ENCODE measurements at regions not wholly inside any gene's neighbourhood (a gene's known extent, or its start where the extent isn't known, plus 50 kb on each side); places are given as distances from the start of the nearest gene placed in this dataset.

DNA sequence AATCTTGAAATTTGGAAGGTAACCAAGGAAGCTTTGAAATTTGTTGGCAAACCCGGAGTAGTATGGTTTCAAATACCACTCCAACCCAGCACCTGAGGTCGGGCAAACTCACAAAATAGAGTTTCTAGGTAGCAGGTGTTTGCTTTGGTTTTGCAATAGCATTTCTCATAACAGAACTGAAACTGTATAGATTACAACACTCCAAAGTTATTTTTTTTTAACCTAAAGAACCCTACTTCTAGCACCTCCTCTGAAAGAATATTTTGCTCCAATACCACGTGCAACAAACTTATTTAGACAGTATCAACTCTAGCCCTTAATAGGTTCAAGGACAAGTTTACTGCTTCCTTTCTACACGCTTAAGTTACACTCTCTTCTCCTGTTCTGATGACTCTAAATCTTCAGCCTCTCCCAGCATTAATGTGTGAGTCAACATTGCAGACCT lies 178.5 kb upstream of the FMN2 start:
- no peaks in the 10 kb centered on the region for H3K9me3 Mint-ChIP-seq
- DNase-seq: no peak
- peaks cover 2% of the 10 kb centered on the region for H3K4me1 Mint-ChIP-seq
- no peak overlapping the region for H3K4me3 Mint-ChIP-seq
- H3K27me3 Mint-ChIP-seq: peaks cover 15% of the 10 kb centered on the region
- H3K36me3 Mint-ChIP-seq (ENCODE audit: low read depth): no peaks in the 10 kb centered on the region
- H3K27ac Mint-ChIP-seq: no peak overlapping the region
- POLR2A ChIA-PET: no interaction called here
- CTCF ChIA-PET: no interaction called here

GRCh38 chr1:239914751-239915231 lies 176.9 kb upstream of the FMN2 start:
- Mint-ChIP-seq H3K4me1 (peaks cover 2% of the 10 kb centered on the region), H3K36me3 (ENCODE audit: low read depth) (no peaks in the 10 kb centered on the region), H3K4me3 (no peak overlapping the region), H3K27ac (no peak overlapping the region), H3K9me3 (no peaks in the 10 kb centered on the region), H3K27me3 (peaks cover 17% of the 10 kb centered on the region)
- POLR2A ChIA-PET: no interaction called here
- CTCF ChIA-PET: no interaction called here
- no peak for DNase-seq

DNA sequence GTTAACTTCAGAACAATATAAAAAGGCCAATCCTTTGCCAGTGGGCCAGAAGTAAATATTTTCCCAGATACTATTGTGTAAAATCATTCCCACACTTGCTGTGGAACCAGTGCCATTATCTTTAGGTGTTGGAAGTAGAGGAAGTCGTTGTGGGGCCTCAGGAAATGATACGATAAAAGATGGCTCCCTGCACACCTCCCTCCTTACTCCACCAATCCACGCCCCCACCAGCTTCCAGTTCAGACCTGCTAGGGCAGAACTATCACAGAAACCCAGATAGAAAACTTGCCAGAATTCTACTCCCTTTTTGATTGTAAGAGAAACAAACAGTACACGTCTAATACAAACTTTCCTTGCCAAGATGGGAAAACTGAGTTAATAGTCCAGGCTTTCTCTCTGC lies 173.0 kb upstream of the FMN2 start:
- H3K27ac Mint-ChIP-seq: no peak overlapping the region
- DNase-seq: no peak
- H3K4me1 Mint-ChIP-seq: peaks cover 3% of the 10 kb centered on the region
- CTCF ChIA-PET: no interaction called here
- no peaks in the 10 kb centered on the region for H3K36me3 Mint-ChIP-seq (ENCODE audit: low read depth)
- H3K27me3 Mint-ChIP-seq: peaks cover 12% of the 10 kb centered on the region
- POLR2A ChIA-PET: no interaction called here
- H3K4me3 Mint-ChIP-seq: no peak overlapping the region
- peaks cover 3% of the 10 kb centered on the region for H3K9me3 Mint-ChIP-seq

DNA sequence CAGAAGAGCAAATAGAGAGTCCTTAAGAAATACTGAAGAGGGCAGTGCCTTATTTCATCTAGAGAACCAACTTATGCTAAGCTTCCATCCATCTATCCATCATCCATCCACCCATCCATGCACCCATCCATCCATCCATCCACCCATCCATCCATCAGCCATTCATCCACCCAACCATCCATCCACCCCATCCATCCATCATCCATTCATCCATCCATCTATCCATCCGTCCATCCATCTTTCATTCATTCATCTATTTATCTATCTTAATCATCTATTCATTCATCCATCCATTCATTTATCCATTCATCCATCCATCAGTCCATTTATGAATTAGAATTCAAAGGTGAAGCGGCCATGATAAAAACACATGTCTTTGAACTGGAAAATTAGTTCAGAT lies 171.5 kb upstream of the FMN2 start:
- Mint-ChIP-seq H3K4me3 (no peak overlapping the region), H3K27me3 (peaks cover 12% of the 10 kb centered on the region), H3K4me1 (peaks cover 3% of the 10 kb centered on the region), H3K9me3 (peaks cover 3% of the 10 kb centered on the region), H3K27ac (no peak overlapping the region), H3K36me3 (ENCODE audit: low read depth) (no peaks in the 10 kb centered on the region)
- CTCF ChIA-PET: no interaction called here
- POLR2A ChIA-PET: no interaction called here
- DNase-seq: no peak

- peaks cover 4% of the 10 kb centered on the region for H3K27me3 Mint-ChIP-seq
- ChIA-PET CTCF (no interaction called here), POLR2A (no interaction called here)
- no peak overlapping the region for H3K27ac Mint-ChIP-seq
- no peak overlapping the region for H3K4me3 Mint-ChIP-seq
- no peaks in the 10 kb centered on the region for H3K36me3 Mint-ChIP-seq (ENCODE audit: low read depth)
- peaks cover 3% of the 10 kb centered on the region for H3K9me3 Mint-ChIP-seq
- DNase-seq: no peak
- H3K4me1 Mint-ChIP-seq: peaks cover 3% of the 10 kb centered on the region
Observed at GRCh38 chr1:239922778-239923522, 168.7 kb upstream of the FMN2 start.

GRCh38 chr1:239924741-239925350 lies 166.8 kb upstream of the FMN2 start:
- H3K27ac Mint-ChIP-seq: no peak overlapping the region
- peaks cover 3% of the 10 kb centered on the region for H3K4me1 Mint-ChIP-seq
- DNase-seq: no peak
- peaks cover 2% of the 10 kb centered on the region for H3K27me3 Mint-ChIP-seq
- no peak overlapping the region for H3K4me3 Mint-ChIP-seq
- H3K9me3 Mint-ChIP-seq: peaks cover 3% of the 10 kb centered on the region
- H3K36me3 Mint-ChIP-seq (ENCODE audit: low read depth): no peaks in the 10 kb centered on the region
- POLR2A ChIA-PET: no interaction called here
- CTCF ChIA-PET: no interaction called here

GRCh38 chr1:239926184-239926583 lies 165.5 kb upstream of the FMN2 start:
- H3K27ac Mint-ChIP-seq: no peak overlapping the region
- CTCF ChIA-PET: no interaction called here
- POLR2A ChIA-PET: no interaction called here
- H3K9me3 Mint-ChIP-seq: no peaks in the 10 kb centered on the region
- H3K36me3 Mint-ChIP-seq (ENCODE audit: low read depth): no peaks in the 10 kb centered on the region
- no peak overlapping the region for H3K4me3 Mint-ChIP-seq
- H3K4me1 Mint-ChIP-seq: peaks cover 3% of the 10 kb centered on the region
- peaks cover 2% of the 10 kb centered on the region for H3K27me3 Mint-ChIP-seq
- no peak for DNase-seq

DNA sequence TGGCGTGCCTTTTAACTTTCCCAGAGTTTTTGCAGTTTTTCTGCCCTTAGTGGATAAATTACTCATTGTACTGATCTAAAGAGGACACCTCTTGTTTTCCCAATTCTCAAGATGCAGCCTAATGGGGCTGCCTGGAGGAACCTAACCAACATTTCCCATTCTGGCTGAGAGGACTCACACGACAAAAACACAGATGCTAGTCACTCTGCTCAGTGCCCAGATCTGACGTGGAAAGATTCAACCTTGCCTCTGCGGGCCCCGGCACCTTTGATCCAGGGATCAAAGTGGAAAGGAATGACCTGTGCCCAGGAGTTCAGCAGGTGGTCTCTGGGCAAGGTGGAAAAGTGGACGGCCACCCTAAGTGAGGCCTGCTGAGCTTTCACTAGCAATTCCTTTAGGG lies 162.4 kb upstream of the FMN2 start:
- POLR2A ChIA-PET: no interaction called here

GRCh38 chr1:239930686-239931262 lies 160.9 kb upstream of the FMN2 start:
- CTCF ChIA-PET: no interaction called here
- peaks cover 2% of the 10 kb centered on the region for H3K27me3 Mint-ChIP-seq
- DNase-seq: no peak
- no peak overlapping the region for H3K4me3 Mint-ChIP-seq
- no peaks in the 10 kb centered on the region for H3K4me1 Mint-ChIP-seq
- H3K36me3 Mint-ChIP-seq (ENCODE audit: low read depth): no peaks in the 10 kb centered on the region
- H3K27ac Mint-ChIP-seq: no peak overlapping the region
- POLR2A ChIA-PET: no interaction called here
- no peaks in the 10 kb centered on the region for H3K9me3 Mint-ChIP-seq

More for the DNA sequence above, 162.4 kb upstream of the FMN2 start:
- Mint-ChIP-seq H3K4me1 (no peaks in the 10 kb centered on the region), H3K9me3 (no peaks in the 10 kb centered on the region), H3K36me3 (ENCODE audit: low read depth) (no peaks in the 10 kb centered on the region), H3K27ac (no peak overlapping the region), H3K27me3 (peaks cover 2% of the 10 kb centered on the region), H3K4me3 (no peak overlapping the region)
- CTCF ChIA-PET: no interaction called here
- no peak for DNase-seq

- H3K4me1 Mint-ChIP-seq: no peaks in the 10 kb centered on the region
- peaks cover 2% of the 10 kb centered on the region for H3K27me3 Mint-ChIP-seq
- ChIA-PET POLR2A (no interaction called here), CTCF (no interaction called here)
- H3K36me3 Mint-ChIP-seq (ENCODE audit: low read depth): no peaks in the 10 kb centered on the region
- no peak for DNase-seq
- H3K4me3 Mint-ChIP-seq: no peak overlapping the region
- H3K9me3 Mint-ChIP-seq: no peaks in the 10 kb centered on the region
- no peak overlapping the region for H3K27ac Mint-ChIP-seq
Observed at GRCh38 chr1:239931341-239931740, 160.3 kb upstream of the FMN2 start.

DNA sequence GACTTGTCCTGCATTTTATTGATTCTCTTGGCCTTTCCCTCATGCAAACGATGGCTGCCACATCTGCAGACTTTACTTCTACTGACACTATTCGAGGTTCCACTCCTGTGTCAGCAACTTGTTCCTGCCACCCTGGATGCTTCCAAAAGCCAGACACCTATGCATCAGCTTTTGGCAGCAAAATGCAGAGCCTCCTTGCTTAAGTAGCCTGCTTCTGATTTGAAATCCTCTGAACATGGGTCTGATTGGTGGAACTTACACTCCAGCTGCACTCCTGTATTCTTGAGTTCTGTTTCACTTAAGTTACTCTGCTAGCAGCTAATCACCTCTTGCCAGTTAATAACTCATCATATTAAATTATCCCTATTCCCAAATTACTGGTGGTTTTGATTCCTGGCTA lies 152.1 kb upstream of the FMN2 start:
- H3K9me3 Mint-ChIP-seq: peaks cover 7% of the 10 kb centered on the region
- no peaks in the 10 kb centered on the region for H3K27me3 Mint-ChIP-seq

GRCh38 chr1:239943761-239944160 lies 147.9 kb upstream of the FMN2 start:
- H3K4me1 Mint-ChIP-seq: no peaks in the 10 kb centered on the region
- H3K9me3 Mint-ChIP-seq: peaks cover 7% of the 10 kb centered on the region
- H3K27ac Mint-ChIP-seq: no peak overlapping the region
- no peak overlapping the region for H3K4me3 Mint-ChIP-seq
- CTCF ChIA-PET: no interaction called here
- H3K36me3 Mint-ChIP-seq (ENCODE audit: low read depth): no peaks in the 10 kb centered on the region
- no peak for DNase-seq
- POLR2A ChIA-PET: no interaction called here
- H3K27me3 Mint-ChIP-seq: peaks cover 3% of the 10 kb centered on the region

More for the DNA sequence above, 152.1 kb upstream of the FMN2 start:
- no peaks in the 10 kb centered on the region for H3K36me3 Mint-ChIP-seq (ENCODE audit: low read depth)
- no peaks in the 10 kb centered on the region for H3K4me1 Mint-ChIP-seq
- H3K27ac Mint-ChIP-seq: no peak overlapping the region
- ChIA-PET POLR2A (no interaction called here), CTCF (interaction anchor here (0.5 kb wide), 1 partner anchor 667 kb away, joined by 4 read pairs; no protein-coding TSS in a partner anchor)
- H3K4me3 Mint-ChIP-seq: no peak overlapping the region
- no peak for DNase-seq

- ChIA-PET POLR2A (no interaction called here), CTCF (no interaction called here)
- Mint-ChIP-seq H3K27me3 (peaks cover 3% of the 10 kb centered on the region), H3K27ac (no peak overlapping the region), H3K4me3 (no peak overlapping the region), H3K9me3 (peaks cover 7% of the 10 kb centered on the region), H3K36me3 (ENCODE audit: low read depth) (no peaks in the 10 kb centered on the region), H3K4me1 (no peaks in the 10 kb centered on the region)
- no peak for DNase-seq
Observed at GRCh38 chr1:239944666-239945065, 147.0 kb upstream of the FMN2 start.

DNA sequence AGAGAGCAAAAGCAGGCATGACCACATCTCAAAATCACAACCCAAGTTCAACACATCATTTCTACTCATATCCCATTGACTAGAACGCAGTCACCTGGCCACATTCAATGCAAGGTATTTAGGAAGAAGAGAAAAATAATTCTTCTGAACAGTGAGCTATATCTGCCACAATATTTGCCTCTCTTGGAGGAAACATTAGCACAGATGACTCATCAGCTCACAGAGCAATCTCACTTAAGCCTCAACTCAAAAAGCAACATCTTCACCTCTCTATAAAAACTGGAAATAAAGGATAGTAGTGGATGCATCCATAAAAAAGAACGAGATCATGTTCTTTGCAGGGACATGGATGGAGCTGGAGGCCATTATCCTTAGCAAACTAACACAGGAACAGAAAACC lies 143.9 kb upstream of the FMN2 start:
- ChIA-PET POLR2A (no interaction called here), CTCF (no interaction called here)
- Mint-ChIP-seq H3K36me3 (ENCODE audit: low read depth) (no peaks in the 10 kb centered on the region), H3K9me3 (peaks cover 4% of the 10 kb centered on the region), H3K4me3 (no peak overlapping the region), H3K27me3 (peaks cover 3% of the 10 kb centered on the region), H3K27ac (no peak overlapping the region), H3K4me1 (no peaks in the 10 kb centered on the region)
- DNase-seq: no peak

Data from activated CD4-positive, alpha-beta T cell treated with anti-CD3 and anti-CD28 coated beads, Interleukin-2, amount 10 ng/mL, durations not matched to agents 7 days and 5 days (primary cell).